T-helper 1 cell treated with Interleukin-12 subunit alpha and Interleukin-12 subunit beta and Interleukin-4 antibody, amounts not matched to agents 30 μg/mL and 1 μg/mL, for 36 hours (primary cell): ENCODE measurements at regions not wholly inside any gene's neighbourhood (a gene's known extent, or its start where the extent isn't known, plus 50 kb on each side); places are given as distances from the start of the nearest gene placed in this dataset.

Experiments
- H3K27ac Mint-ChIP-seq: one replicate; pipeline ENCODE4 v1.8.0; 2021; ENCODE audit warnings: mild to moderate bottlenecking, mixed read lengths
- H3K27me3 Mint-ChIP-seq: one replicate; pipeline ENCODE4 v1.8.0; 2021; ENCODE audit warnings: low read depth, mixed read lengths
- H3K36me3 Mint-ChIP-seq: one replicate; pipeline ENCODE4 v1.8.0; 2021; ENCODE audit warnings: low read depth, mixed read lengths
- H3K4me1 Mint-ChIP-seq: one replicate; pipeline ENCODE4 v1.8.0; 2021; ENCODE audit warnings: low read depth, mixed read lengths
- H3K4me3 Mint-ChIP-seq: one replicate; pipeline ENCODE4 v1.8.0; 2021; ENCODE audit warnings: mild to moderate bottlenecking, moderate library complexity, mixed read lengths
- H3K9me3 Mint-ChIP-seq: one replicate; pipeline ENCODE4 v1.8.0; 2021; ENCODE audit warnings: mixed read lengths

DNA sequence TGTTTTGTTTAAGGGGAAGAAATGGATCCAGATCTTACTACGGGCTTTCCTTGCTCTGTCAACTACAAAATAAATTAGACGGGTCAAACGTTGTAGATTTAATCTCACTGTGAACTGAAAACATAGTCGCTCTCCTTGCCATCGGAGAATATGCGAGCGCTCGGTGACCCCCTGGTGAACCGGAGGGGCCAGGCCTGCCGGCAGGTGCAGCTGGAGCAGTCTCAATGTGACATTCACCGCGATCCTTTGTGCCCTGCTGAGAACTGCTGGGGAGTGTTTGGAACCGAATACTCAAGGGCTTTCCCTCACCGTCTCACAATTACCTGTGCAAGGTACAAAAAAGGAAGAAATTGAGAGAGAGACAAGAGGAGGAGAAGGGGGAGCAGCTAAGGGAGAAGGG is 174.1 kb upstream of the GPR26 start:
- Mint-ChIP-seq H3K4me1 (no peaks in the 10 kb centered on the region), H3K4me3 (no peak overlapping the region), H3K36me3 (no peaks in the 10 kb centered on the region), H3K27me3 (peaks cover 4% of the 10 kb centered on the region), H3K9me3 (no peaks in the 10 kb centered on the region), H3K27ac (no peak overlapping the region)

DNA sequence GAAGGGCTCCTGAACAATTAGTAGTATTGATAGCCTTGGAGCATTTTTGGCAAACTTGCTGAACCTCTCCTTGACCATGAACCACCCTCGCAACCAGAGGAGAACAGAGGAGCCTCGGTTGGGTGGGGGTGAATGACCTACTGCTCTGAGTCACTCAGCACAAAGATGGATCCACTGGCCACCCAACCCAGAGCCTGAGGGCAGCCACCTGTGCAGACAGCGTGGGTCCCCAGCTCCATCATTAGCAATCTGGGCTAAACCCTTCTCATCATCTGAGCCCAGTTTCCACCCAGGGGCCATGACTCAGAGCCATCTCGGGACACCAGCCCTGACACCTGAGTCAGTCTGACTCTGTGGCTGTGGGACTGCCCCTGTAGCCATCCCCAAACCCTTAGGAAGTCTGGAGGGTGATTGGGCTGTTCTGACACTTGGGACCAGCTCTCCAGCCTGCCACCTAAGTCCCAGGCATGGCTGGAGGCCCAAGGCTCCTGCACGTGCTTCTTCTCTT is 171.8 kb upstream of the GPR26 start:
- H3K9me3 Mint-ChIP-seq: no peaks in the 10 kb centered on the region
- H3K27me3 Mint-ChIP-seq: peaks cover 4% of the 10 kb centered on the region
- H3K4me3 Mint-ChIP-seq: no peak overlapping the region
- no peaks in the 10 kb centered on the region for H3K36me3 Mint-ChIP-seq
- no peaks in the 10 kb centered on the region for H3K4me1 Mint-ChIP-seq
- no peak overlapping the region for H3K27ac Mint-ChIP-seq

DNA sequence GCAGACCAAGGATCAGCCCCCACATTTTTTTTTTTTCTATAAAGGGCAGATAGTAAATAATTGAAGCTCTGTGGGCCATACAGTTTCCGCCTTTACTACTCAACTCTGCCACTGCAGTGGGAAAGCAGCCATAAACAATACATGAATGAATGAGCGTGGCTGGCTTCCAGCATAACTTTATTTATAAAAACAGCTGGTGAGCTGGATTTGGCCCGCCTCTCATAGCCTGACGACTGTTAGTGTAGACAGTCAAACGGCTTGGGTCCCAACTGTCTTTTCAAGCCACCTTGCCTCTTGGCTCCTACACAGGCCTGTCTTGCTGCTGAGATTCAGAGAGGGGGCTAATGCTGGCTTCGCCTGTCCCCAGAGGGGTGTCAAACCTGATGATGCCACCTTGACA is 169.8 kb upstream of the GPR26 start:
- no peaks in the 10 kb centered on the region for H3K4me1 Mint-ChIP-seq
- no peaks in the 10 kb centered on the region for H3K9me3 Mint-ChIP-seq
- H3K27ac Mint-ChIP-seq: no peak overlapping the region
- H3K36me3 Mint-ChIP-seq: no peaks in the 10 kb centered on the region
- H3K27me3 Mint-ChIP-seq: peaks cover 9% of the 10 kb centered on the region
- H3K4me3 Mint-ChIP-seq: no peak overlapping the region

GRCh38 chr10:123496996-123497660 is 169.0 kb upstream of the GPR26 start:
- Mint-ChIP-seq H3K4me1 (no peaks in the 10 kb centered on the region), H3K27me3 (peaks cover 6% of the 10 kb centered on the region), H3K4me3 (no peak overlapping the region), H3K27ac (no peak overlapping the region), H3K36me3 (no peaks in the 10 kb centered on the region), H3K9me3 (no peaks in the 10 kb centered on the region)

- Mint-ChIP-seq H3K27ac (no peak overlapping the region), H3K4me1 (no peaks in the 10 kb centered on the region), H3K9me3 (no peaks in the 10 kb centered on the region), H3K36me3 (no peaks in the 10 kb centered on the region), H3K4me3 (no peak overlapping the region), H3K27me3 (peaks cover 4% of the 10 kb centered on the region)
These were observed 166.0 kb upstream of the GPR26 start for GRCh38 chr10:123500110-123500509.

DNA sequence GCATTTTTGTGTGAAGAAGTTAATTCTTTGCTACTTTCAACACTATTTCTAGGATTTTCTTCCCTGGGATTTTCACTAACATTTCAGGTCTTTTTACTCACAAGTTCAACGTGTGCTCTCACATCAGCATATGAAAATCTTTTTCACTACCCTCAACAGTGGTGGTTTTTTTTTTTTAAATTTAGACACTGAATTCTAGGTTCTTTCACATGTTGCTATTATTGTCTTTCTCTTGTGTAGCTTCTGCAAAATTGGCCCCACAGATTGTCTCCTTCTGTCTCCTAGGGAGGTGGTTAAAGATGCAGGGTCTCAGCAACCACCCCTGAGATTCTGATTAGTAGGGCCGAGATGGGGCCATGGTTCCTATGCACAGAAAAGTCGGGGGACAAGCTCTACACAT is 165.0 kb upstream of the GPR26 start:
- no peak overlapping the region for H3K4me3 Mint-ChIP-seq
- no peak overlapping the region for H3K27ac Mint-ChIP-seq
- H3K36me3 Mint-ChIP-seq: no peaks in the 10 kb centered on the region
- peaks cover 4% of the 10 kb centered on the region for H3K27me3 Mint-ChIP-seq
- H3K4me1 Mint-ChIP-seq: no peaks in the 10 kb centered on the region
- no peaks in the 10 kb centered on the region for H3K9me3 Mint-ChIP-seq

- Mint-ChIP-seq H3K27ac (no peak overlapping the region), H3K36me3 (no peaks in the 10 kb centered on the region), H3K4me3 (no peak overlapping the region), H3K4me1 (no peaks in the 10 kb centered on the region), H3K9me3 (no peaks in the 10 kb centered on the region), H3K27me3 (peaks cover 4% of the 10 kb centered on the region)
These were observed 163.2 kb upstream of the GPR26 start for GRCh38 chr10:123502983-123503382.

GRCh38 chr10:123506455-123506854 is 159.7 kb upstream of the GPR26 start:
- H3K9me3 Mint-ChIP-seq: no peaks in the 10 kb centered on the region
- H3K36me3 Mint-ChIP-seq: no peaks in the 10 kb centered on the region
- H3K27me3 Mint-ChIP-seq: no peaks in the 10 kb centered on the region
- no peaks in the 10 kb centered on the region for H3K4me1 Mint-ChIP-seq
- no peak overlapping the region for H3K4me3 Mint-ChIP-seq
- no peak overlapping the region for H3K27ac Mint-ChIP-seq

GRCh38 chr10:123507298-123507697 is 158.9 kb upstream of the GPR26 start:
- Mint-ChIP-seq H3K27me3 (no peaks in the 10 kb centered on the region), H3K27ac (no peak overlapping the region), H3K4me3 (no peak overlapping the region), H3K4me1 (no peaks in the 10 kb centered on the region), H3K9me3 (no peaks in the 10 kb centered on the region), H3K36me3 (no peaks in the 10 kb centered on the region)

DNA sequence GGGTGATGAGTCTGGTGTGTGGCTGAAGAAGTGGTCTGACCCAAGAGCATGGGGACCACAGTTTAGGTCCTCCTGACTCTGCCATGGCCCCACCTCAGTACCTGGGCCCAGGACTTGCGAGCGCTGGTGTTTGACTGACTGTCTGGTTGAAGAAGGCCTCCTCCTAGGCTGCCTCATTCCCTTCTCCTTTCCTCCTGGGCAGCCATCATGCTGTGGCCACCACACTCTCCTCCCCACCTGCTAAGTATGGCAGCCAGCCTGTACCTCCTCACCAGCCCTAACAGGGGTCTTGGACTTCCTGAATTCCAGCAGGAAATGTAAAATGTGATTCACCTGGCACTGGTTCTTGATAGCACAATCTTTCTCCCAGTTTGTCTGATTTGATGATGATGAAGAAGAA is 156.8 kb upstream of the GPR26 start:
- Mint-ChIP-seq H3K36me3 (no peaks in the 10 kb centered on the region), H3K4me3 (no peak overlapping the region), H3K9me3 (no peaks in the 10 kb centered on the region), H3K4me1 (no peaks in the 10 kb centered on the region), H3K27ac (no peak overlapping the region), H3K27me3 (no peaks in the 10 kb centered on the region)

GRCh38 chr10:123512901-123513775 is 153.0 kb upstream of the GPR26 start:
- Mint-ChIP-seq H3K27me3 (no peaks in the 10 kb centered on the region), H3K27ac (no peak overlapping the region), H3K36me3 (no peaks in the 10 kb centered on the region), H3K9me3 (no peaks in the 10 kb centered on the region), H3K4me3 (no peak overlapping the region), H3K4me1 (no peaks in the 10 kb centered on the region)

DNA sequence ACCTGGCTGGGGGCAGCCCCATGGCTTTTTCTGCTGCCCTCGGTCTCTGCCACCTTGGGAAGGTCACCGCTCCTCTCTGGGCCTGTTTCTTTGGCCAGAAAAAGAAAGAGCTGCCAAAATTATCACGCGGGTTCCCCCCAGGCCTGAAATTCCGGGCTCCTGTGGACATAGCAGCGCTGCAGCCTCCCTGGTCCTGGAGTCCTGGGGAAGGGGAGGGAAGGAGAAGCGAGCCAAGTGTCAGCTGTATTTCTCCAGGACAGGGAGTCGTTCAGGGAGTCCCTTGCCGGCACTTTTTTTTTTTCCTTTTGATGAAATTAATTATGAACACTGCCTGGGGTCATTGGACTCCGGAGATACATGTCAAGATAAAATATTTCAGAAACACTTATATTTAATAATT is 152.3 kb upstream of the GPR26 start:
- Mint-ChIP-seq H3K27me3 (no peaks in the 10 kb centered on the region), H3K9me3 (no peaks in the 10 kb centered on the region), H3K4me1 (no peaks in the 10 kb centered on the region), H3K4me3 (no peak overlapping the region), H3K27ac (no peak overlapping the region), H3K36me3 (no peaks in the 10 kb centered on the region)

DNA sequence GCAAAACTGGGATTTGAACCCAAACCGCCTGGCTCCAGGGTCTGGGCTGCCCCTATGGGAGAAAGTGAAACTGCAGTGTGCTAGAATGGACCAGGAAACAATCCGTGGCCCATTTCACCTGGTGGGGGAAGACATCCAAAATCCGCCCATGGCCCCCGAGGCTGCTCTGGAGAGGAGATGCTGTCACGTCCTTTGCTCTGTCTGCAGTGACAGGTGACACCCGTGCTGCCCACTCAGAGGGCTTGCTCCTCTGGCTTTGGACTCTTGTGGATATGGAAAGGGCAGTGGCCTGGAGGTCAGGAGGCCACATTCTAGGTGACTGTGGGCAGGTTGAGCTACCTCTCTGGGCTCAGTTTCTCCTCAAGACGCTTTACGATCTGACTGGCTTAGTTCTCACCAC is 151.2 kb upstream of the GPR26 start:
- no peak overlapping the region for H3K27ac Mint-ChIP-seq
- no peaks in the 10 kb centered on the region for H3K27me3 Mint-ChIP-seq
- H3K36me3 Mint-ChIP-seq: no peaks in the 10 kb centered on the region
- H3K9me3 Mint-ChIP-seq: no peaks in the 10 kb centered on the region
- H3K4me1 Mint-ChIP-seq: no peaks in the 10 kb centered on the region
- H3K4me3 Mint-ChIP-seq: no peak overlapping the region

DNA sequence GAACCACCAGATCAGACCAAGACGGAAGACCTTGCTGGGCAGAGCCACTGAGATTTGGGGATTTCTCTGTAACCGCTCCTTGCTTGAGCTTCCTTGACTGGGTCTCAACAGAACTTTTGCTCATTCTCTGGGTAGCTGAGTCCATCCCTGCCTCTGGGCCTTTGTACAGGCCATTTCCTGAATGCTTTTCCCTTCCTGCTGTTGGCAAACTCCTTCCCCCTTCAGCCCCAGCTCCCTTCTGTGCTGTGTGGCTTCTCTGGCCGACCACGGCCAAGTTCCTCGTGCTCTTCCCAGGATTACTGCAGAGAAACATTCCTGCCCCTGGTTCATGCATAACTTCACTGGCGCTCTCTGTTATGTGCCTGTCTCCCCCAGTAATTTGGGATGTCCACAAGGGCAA is 150.5 kb upstream of the GPR26 start:
- H3K27ac Mint-ChIP-seq: no peak overlapping the region
- H3K36me3 Mint-ChIP-seq: no peaks in the 10 kb centered on the region
- H3K9me3 Mint-ChIP-seq: no peaks in the 10 kb centered on the region
- H3K4me3 Mint-ChIP-seq: no peak overlapping the region
- no peaks in the 10 kb centered on the region for H3K27me3 Mint-ChIP-seq
- H3K4me1 Mint-ChIP-seq: no peaks in the 10 kb centered on the region

DNA sequence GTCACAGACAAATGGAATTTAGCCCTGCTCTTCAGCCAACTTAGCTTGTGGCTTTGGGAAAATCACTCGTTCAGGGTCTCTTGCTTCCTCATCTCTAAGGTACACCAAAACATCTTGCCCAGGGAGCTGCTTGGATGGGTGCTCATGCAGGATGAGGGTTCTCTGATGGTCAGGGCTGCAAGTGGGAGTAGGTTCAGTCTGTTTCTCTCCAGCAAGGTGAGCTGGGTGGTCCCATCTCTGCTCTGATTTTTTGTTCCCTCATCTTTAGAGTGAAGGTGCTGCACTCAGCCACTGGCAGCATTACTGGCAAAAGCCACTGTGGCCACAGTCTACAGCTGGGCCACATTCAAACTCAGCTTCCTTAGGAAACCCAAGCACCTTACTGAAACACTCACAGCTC is 149.9 kb upstream of the GPR26 start:
- no peak overlapping the region for H3K4me3 Mint-ChIP-seq
- H3K4me1 Mint-ChIP-seq: no peaks in the 10 kb centered on the region
- no peaks in the 10 kb centered on the region for H3K9me3 Mint-ChIP-seq
- no peaks in the 10 kb centered on the region for H3K36me3 Mint-ChIP-seq
- no peak overlapping the region for H3K27ac Mint-ChIP-seq
- no peaks in the 10 kb centered on the region for H3K27me3 Mint-ChIP-seq
